Psoas muscle (tissue), 7 donors: ENCODE measurements at regions not wholly inside any gene's neighbourhood (a gene's known extent, or its start where the extent isn't known, plus 50 kb on each side); places are given as distances from the start of the nearest gene placed in this dataset.

Experiments
- ATAC-seq, 4 donors: fragments of 200-7000 bp; cut with Tn5 transposase; one replicate each; pipeline ENCODE4 v1.9.1; 2020; ENCODE audit warnings: moderate library complexity in 3 of 4, mild to moderate bottlenecking in 2 of 4
- DNase-seq, 2 donors: peaks; one replicate each; pipeline ENCODE4 v3.0.0-alpha.2; 2020
- H3K27ac ChIP-seq: fragments of 200-600 bp; one replicate; pipeline ENCODE4 v1.8.0; 2022
- H3K27me3 ChIP-seq, 3 donors: fragments of 200-600 bp in 1 of 3; one replicate each; pipeline versions ENCODE4 v1.6.1 to v1.8.0; 2013 to 2022; ENCODE audit warnings: low read length in 2 of 3, mild to moderate bottlenecking in 2 of 3, moderate library complexity in 1 of 3; ENCODE audit not compliant: insufficient read depth in 3 of 3
- H3K36me3 ChIP-seq, 2 donors: fragments of 200-600 bp in 1 of 2; one replicate each; pipeline versions ENCODE4 v1.6.1 to v1.8.0; 2013 to 2022; ENCODE audit warnings: low read depth in 1 of 2, mild to moderate bottlenecking in 1 of 2, moderate library complexity in 1 of 2; ENCODE audit not compliant: insufficient read depth in 1 of 2
- H3K4me1 ChIP-seq: fragments of 200-600 bp; one replicate; pipeline ENCODE4 v1.8.0; 2022
- H3K4me3 ChIP-seq: fragments of 200-600 bp; one replicate; pipeline ENCODE4 v1.8.0; 2022; ENCODE audit warnings: mild to moderate bottlenecking
- H3K9me3 ChIP-seq: fragments of 200-600 bp; one replicate; pipeline ENCODE4 v1.8.0; 2022
- CTCF ChIP-seq: fragments of 200-600 bp; IDR thresholded peaks from one replicate; pipeline ENCODE4 v1.8.0; 2022; ENCODE audit warnings: antibody characterized with exemption
- WGBS, 3 donors: extraction: QIAGEN DNeasy Blood & Tissue Kit; methylation state at CpG; one replicate each; pipeline versions ENCODE4 v1.1.6 to v1.1.7; 2013; 5-methylcytosine and 5-hydroxymethylcytosine counted together
- intact Hi-C, 2 donors: fragments of 100-400 bp; cut with DNase I; formaldehyde crosslinking; loops; one replicate each; pipeline versions ENCODE4 v1.11.0 to v1.14.2; 2022
- donor health status: healthy with polysubstance abuse.
- donor health status: DM: no; HTN: no; CAD: no; lungs with moderate emphysema.
- donor health status: Bipolar disorder and iron deficiency.
- donor health status: healthy.
- donor health status: DM: yes; HTN: yes; CAD: no.
- donor health status: DM: no; HTN: no; CAD: no.
- donor health status: DM: yes; HTN: yes; CAD: no.

GRCh38 chr16:65733721-65734120 is 611.9 kb upstream of the CDH11 start:
- ATAC-seq (no peak), DNase-seq (no peak)
- H3K27ac ChIP-seq: no peak overlapping the region
- no peaks in the 10 kb centered on the region for H3K4me1 ChIP-seq
- no peaks in the 10 kb centered on the region for H3K9me3 ChIP-seq
- intact Hi-C loops: no loop called here
- WGBS, 3 donors: 86 to 91% (median 88%) methylated on average over 3 of the region's 3 CpGs
- H3K36me3 ChIP-seq: no peaks in the 10 kb centered on the region
- no peak for TF ChIP-seq CTCF
- H3K27me3 ChIP-seq: no peaks in the 10 kb centered on the region
- H3K4me3 ChIP-seq: no peak overlapping the region

GRCh38 chr16:65731833-65732232 is 610.0 kb upstream of the CDH11 start:
- no peaks in the 10 kb centered on the region for H3K4me1 ChIP-seq
- intact Hi-C loops: no loop called here
- H3K27me3 ChIP-seq: peaks cover 0 to 5% (median 2%) of the 10 kb centered on the region in 3 donors
- no peak for TF ChIP-seq CTCF
- H3K27ac ChIP-seq: no peak overlapping the region
- no peak for ATAC-seq
- DNase-seq: no peak
- H3K9me3 ChIP-seq: no peaks in the 10 kb centered on the region
- H3K4me3 ChIP-seq: no peak overlapping the region
- no peaks in the 10 kb centered on the region for H3K36me3 ChIP-seq

GRCh38 chr16:65728652-65729051 is 606.8 kb upstream of the CDH11 start:
- intact Hi-C loops: no loop called here
- Histone ChIP-seq H3K9me3 (no peaks in the 10 kb centered on the region), H3K4me3 (no peak overlapping the region), H3K4me1 (no peaks in the 10 kb centered on the region), H3K27me3 (peaks cover 2 to 10% (median 5%) of the 10 kb centered on the region in 3 donors), H3K27ac (no peak overlapping the region), H3K36me3 (no peaks in the 10 kb centered on the region)
- DNase-seq (no peak), ATAC-seq (no peak)
- WGBS, 3 donors: 90 to 94% (median 91%) methylated on average over 2 of the region's 2 CpGs
- no peak for TF ChIP-seq CTCF

GRCh38 chr16:65728167-65728566 is 606.3 kb upstream of the CDH11 start:
- DNase-seq (no peak), ATAC-seq (no peak)
- Histone ChIP-seq H3K4me1 (no peaks in the 10 kb centered on the region), H3K36me3 (no peaks in the 10 kb centered on the region), H3K9me3 (no peaks in the 10 kb centered on the region), H3K4me3 (no peak overlapping the region), H3K27me3 (peaks cover 2 to 10% (median 5%) of the 10 kb centered on the region in 3 donors), H3K27ac (no peak overlapping the region)
- TF ChIP-seq CTCF: no peak
- WGBS, 3 donors: 47 to 60% (median 58%) methylated on average over 3 of the region's 3 CpGs
- intact Hi-C loops: no loop called here

GRCh38 chr16:65727534-65728137 is 605.8 kb upstream of the CDH11 start:
- no peaks in the 10 kb centered on the region for H3K4me1 ChIP-seq
- intact Hi-C loops: no loop called here
- TF ChIP-seq CTCF: no peak
- no peak overlapping the region for H3K4me3 ChIP-seq
- DNase-seq (no peak), ATAC-seq (no peak)
- H3K27ac ChIP-seq: no peak overlapping the region
- H3K27me3 ChIP-seq: peaks cover 2 to 10% (median 5%) of the 10 kb centered on the region in 3 donors
- H3K36me3 ChIP-seq: no peaks in the 10 kb centered on the region
- WGBS, 3 donors: 68 to 70% (median 69%) methylated on average over 8 of the region's 8 CpGs
- H3K9me3 ChIP-seq: no peaks in the 10 kb centered on the region
